Thyroid gland (tissue), 4 donors: ENCODE measurements at regions not wholly inside any gene's neighbourhood (a gene's known extent, or its start where the extent isn't known, plus 50 kb on each side); places are given as distances from the start of the nearest gene placed in this dataset.

Experiments used
- CTCF ChIP-seq, 6 experiments: fragments of 200-600 bp in 3 of 6; fragments of 450-650 bp in 3 of 6; sonication (generic) in 3 of 6; IDR thresholded peaks; one replicate each; pipeline ENCODE4 v1.5.1; 2016 to 2019; ENCODE audit warnings: antibody characterized with exemption in 6 of 6, mild to moderate bottlenecking in 2 of 6, inconsistent platforms in 1 of 6, moderate library complexity in 1 of 6
- POLR2A ChIP-seq, 2 donors: fragments of 450-650 bp; IDR thresholded peaks; one replicate each; pipeline ENCODE4 v1.6.1; 2017; ENCODE audit warnings: antibody characterized with exemption in 2 of 2, mild to moderate bottlenecking in 2 of 2, moderate library complexity in 1 of 2

DNA sequence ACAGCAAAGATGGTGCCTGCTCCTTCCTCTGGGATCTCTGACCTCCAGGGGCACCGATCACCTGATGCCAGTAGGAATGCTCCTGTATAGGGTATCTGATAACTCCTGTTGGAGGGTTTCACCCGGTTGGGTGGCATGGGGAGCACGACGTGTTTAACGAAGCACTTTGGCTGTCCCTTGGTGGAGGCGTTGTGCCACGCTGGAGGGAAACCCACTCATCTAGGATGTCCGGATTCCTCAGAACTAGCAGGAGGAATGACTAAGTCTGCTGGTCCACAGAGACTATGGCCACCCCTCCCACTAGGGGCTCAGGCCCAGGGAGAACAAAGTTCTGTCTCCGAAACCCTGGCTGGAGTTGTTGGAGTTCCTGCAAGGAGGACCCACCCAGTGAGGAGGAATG is 1624.4 kb downstream of the GRIK2 start:
- no peak for TF ChIP-seq CTCF (IDR thresholded peaks at IDR 0.05)
- TF ChIP-seq POLR2A (IDR thresholded peaks at IDR 0.05), result no peak
